ENCODE measurements at regions not wholly inside any gene's neighbourhood (a gene's known extent, or its start where the extent isn't known, plus 50 kb on each side); places are given as distances from the start of the nearest gene placed in this dataset.

DNA sequence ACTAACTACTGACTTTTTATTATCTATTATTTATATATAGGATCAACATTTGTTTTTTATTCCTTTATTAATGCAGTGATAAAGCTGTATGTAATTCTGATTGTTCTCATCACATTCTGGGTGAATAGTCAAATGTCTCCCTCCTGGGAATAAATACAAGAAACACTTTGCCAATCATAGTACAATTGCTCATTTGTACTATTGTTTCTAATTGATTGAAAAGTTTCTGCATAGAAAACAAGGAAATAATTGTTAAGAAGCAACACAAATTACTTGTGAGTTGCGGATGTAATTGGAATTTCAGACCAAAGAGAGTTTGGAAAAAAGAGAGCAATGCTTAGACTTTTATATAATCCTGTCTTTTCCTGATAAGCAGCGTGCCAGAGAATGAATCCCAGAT is 1013.9 kb downstream of the EFNA5 start:
- no peaks in the 10 kb centered on the region for H3K79me2 ChIP-seq (ENCODE audit: control insufficient read depth, insufficient read depth, low read length)
- no peak overlapping the region for H3K27ac ChIP-seq (ENCODE audit: insufficient read depth, low read depth, low read length)
- TF ChIP-seq, protein P1, sequence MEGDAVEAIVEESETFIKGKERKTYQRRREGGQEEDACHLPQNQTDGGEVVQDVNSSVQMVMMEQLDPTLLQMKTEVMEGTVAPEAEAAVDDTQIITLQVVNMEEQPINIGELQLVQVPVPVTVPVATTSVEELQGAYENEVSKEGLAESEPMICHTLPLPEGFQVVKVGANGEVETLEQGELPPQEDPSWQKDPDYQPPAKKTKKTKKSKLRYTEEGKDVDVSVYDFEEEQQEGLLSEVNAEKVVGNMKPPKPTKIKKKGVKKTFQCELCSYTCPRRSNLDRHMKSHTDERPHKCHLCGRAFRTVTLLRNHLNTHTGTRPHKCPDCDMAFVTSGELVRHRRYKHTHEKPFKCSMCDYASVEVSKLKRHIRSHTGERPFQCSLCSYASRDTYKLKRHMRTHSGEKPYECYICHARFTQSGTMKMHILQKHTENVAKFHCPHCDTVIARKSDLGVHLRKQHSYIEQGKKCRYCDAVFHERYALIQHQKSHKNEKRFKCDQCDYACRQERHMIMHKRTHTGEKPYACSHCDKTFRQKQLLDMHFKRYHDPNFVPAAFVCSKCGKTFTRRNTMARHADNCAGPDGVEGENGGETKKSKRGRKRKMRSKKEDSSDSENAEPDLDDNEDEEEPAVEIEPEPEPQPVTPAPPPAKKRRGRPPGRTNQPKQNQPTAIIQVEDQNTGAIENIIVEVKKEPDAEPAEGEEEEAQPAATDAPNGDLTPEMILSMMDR (IDR thresholded peaks at IDR 0.05; ENCODE audit: extremely low read depth in 1 of 2, insufficient read depth in 1 of 2, low read depth in 1 of 2, low read length in 2 of 2): no peak
- TF ChIP-seq EZH2 (IDR thresholded peaks at IDR 0.05; ENCODE audit: borderline replicate concordance, low read depth, low read length, severe bottlenecking) (no peak), GATA2 (IDR thresholded peaks at IDR 0.05; ENCODE audit: insufficient read depth, insufficient read length, low read depth, low read length) (no peak), MYC (IDR thresholded peaks at IDR 0.05; ENCODE audit: low read depth, low read length) (no peak), FOS (IDR thresholded peaks at IDR 0.05; ENCODE audit: borderline replicate concordance, insufficient read depth, low read length) (no peak), JUN (IDR thresholded peaks at IDR 0.05; ENCODE audit: borderline replicate concordance, insufficient read depth, insufficient read length, low read depth) (no peak), POLR2A (IDR thresholded peaks at IDR 0.05; ENCODE audit: low read depth, low read length) (no peak), POLR2AphosphoS5 (IDR thresholded peaks at IDR 0.05; ENCODE audit: insufficient read depth, low read depth, low read length) (no peak)
- TF ChIP-seq, protein P2, sequence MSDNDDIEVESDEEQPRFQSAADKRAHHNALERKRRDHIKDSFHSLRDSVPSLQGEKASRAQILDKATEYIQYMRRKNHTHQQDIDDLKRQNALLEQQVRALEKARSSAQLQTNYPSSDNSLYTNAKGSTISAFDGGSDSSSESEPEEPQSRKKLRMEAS (IDR thresholded peaks at IDR 0.05; ENCODE audit: insufficient read depth, insufficient read length): no peak
- DNase-seq (ENCODE audit: low read depth, low spot score) (no peak), FAIRE-seq (no peak)
- no peaks in the 10 kb centered on the region for H4K20me1 ChIP-seq (replicated peaks; ENCODE audit: control insufficient read depth, extremely low read depth, insufficient read depth, low read length)
- peaks cover 3% of the 10 kb centered on the region for H3K4me1 ChIP-seq (ENCODE audit: control insufficient read depth, extremely low read depth, insufficient read depth, low read length)
- no peak overlapping the region for H3K4me2 ChIP-seq (ENCODE audit: insufficient read depth, low read length)
- dilution Hi-C loops (cut with MboI; ENCODE audit: extremely low pct_ligation_motif_present, low sequenced_read_pairs): no loop called here
- no peak overlapping the region for H3K9ac ChIP-seq (replicated peaks; ENCODE audit: extremely low read depth, insufficient read depth, low read length)
- no peaks in the 10 kb centered on the region for H3K9me3 ChIP-seq (replicated peaks; ENCODE audit: control insufficient read depth, insufficient read depth, low read length)
- H3K4me3 ChIP-seq (replicated peaks in 1 of 3; ENCODE audit: insufficient read depth in 1 of 3, low read depth in 1 of 3, low read length in 3 of 3): no peak overlapping the region
- BruUV-seq (replicated peaks): no TSS peak
- CTCF ChIA-PET: interaction anchor here (1.0 to 1.7 kb wide), 3 partner anchors 8 to 20 kb away, joined by 3 to 5 read pairs (median 4); no protein-coding TSS in a partner anchor
- POLR2A ChIA-PET: no interaction called here
- intact Hi-C loops (cut with micrococcal nuclease): no loop called here
- H3K9me1 ChIP-seq (replicated peaks; ENCODE audit: control insufficient read depth, extremely low read depth, insufficient read depth, low read length): no peaks in the 10 kb centered on the region
- H2AFZ ChIP-seq (ENCODE audit: low read depth, low read length): no peak overlapping the region
- no peaks in the 10 kb centered on the region for H3K27me3 ChIP-seq (ENCODE audit: control insufficient read depth in 2 of 2, insufficient read depth in 2 of 2, low read length in 2 of 2)
- H3K36me3 ChIP-seq (ENCODE audit: control insufficient read depth in 2 of 2, extremely low read depth in 1 of 2, insufficient read depth in 2 of 2, low read length in 2 of 2): no peaks in the 10 kb centered on the region

All from endothelial cell of umbilical vein (primary cell).